GM19452 (cell line): ENCODE measurements at regions not wholly inside any gene's neighbourhood (a gene's known extent, or its start where the extent isn't known, plus 50 kb on each side); places are given as distances from the start of the nearest gene placed in this dataset.

ENCODE experiments used
- ATAC-seq: cut with Tn5 transposase; IDR thresholded peaks from one replicate; pipeline ENCODE4 v1.9.1; 2021; ENCODE audit not compliant: unreplicated experiment

DNA sequence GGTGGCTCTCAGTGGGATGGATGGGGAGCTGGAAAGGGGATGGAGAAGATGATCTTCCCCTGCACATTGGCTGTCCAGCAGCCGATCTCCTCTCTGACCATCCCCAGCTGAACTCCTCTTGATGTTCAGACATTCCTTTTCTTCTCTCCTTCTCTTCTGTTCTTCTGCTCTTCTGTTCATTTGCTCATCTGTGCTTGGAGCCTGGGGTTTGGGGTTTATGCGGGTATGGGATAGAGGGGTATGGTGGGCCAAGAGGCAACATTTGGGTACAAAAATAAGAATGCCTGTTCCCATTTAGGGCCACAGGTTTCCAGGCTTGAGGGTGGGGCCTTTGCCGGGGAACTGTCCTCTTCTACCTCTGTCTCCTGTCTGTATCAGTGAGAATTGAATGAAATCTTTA is 205.4 kb upstream of the XYLT1 start:
- ATAC-seq: no peak

GRCh38 chr16:17668386-17668785 is 197.6 kb upstream of the XYLT1 start:
- no peak for ATAC-seq

GRCh38 chr16:17666293-17666692 is 195.5 kb upstream of the XYLT1 start:
- ATAC-seq: no peak

DNA sequence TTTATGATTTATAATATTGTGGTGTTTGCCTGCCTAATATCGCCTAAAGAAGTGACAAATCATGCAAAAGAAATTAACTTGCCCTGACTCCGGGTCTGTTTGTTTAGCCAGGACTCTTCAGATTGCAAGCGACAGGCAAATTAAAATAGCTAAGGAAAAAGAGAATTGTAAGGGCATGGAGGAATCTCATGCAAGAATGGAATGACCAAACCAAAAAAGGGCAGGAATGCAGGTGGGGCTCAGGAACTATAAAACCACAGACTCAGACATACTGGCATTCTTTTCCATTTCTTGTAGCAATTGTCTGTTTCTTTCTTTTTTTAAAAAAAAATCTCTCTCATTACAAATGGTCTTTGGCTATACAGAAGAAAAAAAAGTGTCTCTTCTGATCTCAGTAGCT is 188.1 kb upstream of the XYLT1 start:
- no peak for ATAC-seq

GRCh38 chr16:17657045-17657444 is 186.3 kb upstream of the XYLT1 start:
- ATAC-seq: no peak

DNA sequence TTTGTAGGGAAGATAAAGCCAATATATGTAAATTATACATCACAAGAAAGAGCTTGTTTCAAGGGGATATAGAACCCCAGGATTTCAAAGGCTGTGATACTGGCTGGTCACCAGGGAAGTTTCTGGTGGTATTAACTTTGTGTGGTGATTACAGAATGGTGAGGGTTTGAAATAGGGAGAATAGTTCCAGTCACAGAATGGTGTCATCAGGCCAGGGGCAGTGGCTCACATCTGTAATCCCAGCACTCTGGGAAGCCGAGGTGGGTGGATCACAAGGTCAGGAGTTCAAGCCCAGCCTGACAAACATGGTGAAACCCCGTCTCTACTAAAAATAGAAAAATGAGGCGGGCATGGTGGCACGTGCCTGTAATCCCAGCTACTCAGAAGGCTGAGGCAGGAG is 183.8 kb upstream of the XYLT1 start:
- no peak for ATAC-seq

GRCh38 chr16:17654142-17654541 is 183.4 kb upstream of the XYLT1 start:
- ATAC-seq: no peak

DNA sequence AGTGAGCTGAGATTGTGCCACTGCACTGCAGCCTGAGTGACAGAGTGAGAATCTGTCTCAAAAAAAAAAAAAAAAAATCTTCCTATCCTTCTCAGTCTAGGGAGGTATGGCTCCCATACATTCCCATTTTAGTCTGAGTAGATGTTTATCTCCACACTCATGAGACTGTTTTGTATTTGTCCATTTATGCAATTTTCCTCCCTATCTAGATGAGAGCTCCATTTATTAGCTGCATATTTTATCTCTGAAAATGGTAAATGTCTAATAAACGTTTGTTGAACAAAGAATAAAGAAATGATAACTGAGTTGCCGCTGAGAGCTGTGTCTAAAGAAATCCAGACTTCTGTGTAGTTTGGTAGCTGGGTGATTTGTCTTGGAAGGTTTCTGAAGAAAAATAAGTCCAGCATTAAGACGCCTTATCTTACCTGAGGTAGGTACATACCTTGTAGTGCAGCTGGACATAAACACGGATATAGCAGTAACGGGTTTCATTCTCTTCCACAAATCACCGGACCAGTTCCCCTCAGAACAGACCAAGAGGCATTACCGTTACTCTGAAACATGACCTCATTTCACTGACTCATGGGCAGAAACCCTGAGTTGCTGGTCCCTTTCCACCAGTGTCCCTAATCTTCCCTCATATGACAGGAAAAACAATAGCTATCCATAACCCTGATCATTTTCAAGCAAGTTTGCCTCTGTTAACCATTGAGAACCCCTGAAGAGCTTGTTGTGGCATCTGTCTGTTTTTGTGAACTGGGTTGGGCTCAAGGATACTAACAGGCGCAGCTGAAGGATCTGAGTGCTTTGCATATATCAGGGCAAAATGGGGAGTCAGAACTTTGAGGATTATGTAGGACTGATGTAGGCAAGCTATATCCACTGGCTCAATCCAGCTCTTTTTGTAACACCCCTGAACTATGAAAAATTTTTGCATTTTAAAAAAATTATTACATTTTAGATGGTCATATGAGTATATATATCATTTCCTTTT is 177.4 kb upstream of the XYLT1 start:
- no peak for ATAC-seq

- ATAC-seq: no peak
Observed at GRCh38 chr16:17643935-17644334, 173.2 kb upstream of the XYLT1 start.

GRCh38 chr16:17641990-17642389 is 171.2 kb upstream of the XYLT1 start:
- no peak for ATAC-seq

DNA sequence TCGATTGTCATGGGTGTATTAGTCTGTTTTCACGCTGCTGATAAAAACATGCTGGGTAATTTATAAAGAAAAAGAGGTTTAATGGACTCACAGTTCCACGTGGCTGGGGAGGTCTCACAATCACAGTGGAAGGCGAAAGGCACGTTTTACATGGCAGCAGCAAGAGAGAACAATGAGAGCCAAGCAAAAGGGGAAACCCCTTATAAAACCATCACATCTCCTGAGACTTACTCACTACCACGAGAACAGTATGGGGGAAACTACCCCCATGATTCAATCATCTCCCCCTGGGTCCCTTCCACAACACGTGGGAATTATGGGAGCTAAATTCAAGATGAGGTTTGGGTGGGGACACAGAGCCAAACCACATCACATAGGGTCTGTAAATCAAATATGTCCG is 167.4 kb upstream of the XYLT1 start:
- no peak for ATAC-seq

DNA sequence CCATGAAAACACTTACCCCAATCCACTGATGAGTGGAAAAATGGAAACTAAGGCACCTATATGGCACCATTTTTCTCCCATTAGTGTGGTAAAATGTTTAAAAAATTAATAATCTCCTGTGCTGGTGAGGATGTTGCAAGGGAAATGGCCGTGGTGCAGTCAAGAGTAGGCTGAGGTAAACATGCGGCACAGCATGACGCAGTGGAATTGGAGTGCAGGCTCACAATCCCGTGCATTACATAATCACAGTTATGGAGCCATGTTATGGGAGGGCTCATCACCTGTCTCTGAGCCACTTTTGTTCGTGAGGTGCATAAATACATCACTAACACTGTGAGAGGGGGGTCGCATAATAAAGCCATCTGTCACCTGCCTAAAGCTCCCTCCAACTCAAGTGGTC is 164.4 kb upstream of the XYLT1 start:
- ATAC-seq: no peak

DNA sequence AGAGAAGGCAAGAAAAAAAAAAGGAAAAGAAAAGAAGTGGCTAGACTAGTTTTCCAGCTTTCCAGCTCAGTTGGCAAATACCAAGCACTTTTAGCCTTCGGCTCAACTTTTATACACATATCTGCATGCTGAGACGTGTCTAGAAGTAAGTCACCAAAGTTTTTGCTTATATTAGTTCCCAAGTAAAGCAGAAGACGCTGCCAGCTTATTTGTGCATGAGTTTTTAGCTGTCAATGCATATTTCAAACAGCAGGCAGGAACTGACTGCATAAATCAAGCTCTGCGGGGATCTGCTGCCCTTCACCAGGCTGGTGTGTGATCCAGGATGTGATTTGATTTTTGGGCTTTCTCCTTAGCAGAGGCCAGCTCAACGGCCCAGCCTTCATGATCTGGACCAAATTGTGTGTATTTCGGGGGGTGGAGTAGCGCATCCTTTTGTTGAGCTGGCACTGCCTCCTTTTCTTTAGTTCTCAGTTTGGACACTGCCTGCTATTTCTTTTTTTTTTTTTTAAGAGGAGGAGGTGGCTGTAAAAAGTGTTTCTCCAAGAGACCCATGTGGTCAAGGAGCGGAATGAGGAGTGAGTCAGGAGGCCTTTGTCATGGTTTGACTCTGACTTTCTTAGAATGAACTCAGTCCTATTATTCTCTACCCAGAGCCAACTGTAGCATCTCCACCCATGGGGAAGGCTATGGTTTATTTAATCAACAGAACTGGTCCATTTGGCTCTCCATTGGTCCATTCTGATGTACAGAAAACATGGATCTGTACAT is 162.6 kb upstream of the XYLT1 start:
- no peak for ATAC-seq

GRCh38 chr16:17632667-17633066 is 161.9 kb upstream of the XYLT1 start:
- ATAC-seq: no peak

DNA sequence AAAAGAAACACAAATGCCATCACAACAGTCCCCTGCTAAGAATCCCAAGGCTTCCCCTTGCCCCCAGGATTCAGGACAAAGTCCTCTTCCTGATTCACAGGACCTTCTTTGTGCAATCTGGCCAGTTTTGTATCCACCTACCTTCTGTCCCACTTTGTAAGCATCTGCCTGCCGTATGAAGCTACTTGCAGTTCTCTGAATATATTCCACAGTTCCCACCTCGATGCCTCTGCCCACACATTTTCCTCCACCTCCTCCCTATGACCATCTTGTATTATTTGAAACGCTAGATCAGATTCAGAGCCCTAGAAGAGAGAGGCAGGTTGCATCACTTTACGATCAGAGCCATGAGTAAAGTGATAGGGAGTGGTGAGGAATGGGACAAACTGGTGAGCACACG is 159.2 kb upstream of the XYLT1 start:
- no peak for ATAC-seq

DNA sequence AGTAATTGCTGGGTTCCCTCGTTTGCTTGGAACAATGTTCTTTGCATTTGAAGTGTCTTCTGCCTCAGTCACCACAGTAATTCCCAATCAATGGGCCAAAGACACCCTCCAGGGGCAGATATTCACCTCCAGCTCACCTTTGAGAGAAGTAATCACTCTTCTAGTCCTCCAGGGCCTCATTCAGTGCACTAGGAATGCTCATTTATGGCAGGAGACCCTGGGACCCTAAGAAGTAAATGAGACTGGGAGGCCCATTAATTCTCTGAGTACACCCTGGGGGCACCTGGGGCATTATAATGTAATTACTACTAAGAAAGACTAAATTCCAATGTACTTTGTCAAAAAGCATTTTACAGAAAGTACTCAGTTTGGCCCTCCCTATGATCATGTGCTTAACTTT is 158.2 kb upstream of the XYLT1 start:
- ATAC-seq: no peak

DNA sequence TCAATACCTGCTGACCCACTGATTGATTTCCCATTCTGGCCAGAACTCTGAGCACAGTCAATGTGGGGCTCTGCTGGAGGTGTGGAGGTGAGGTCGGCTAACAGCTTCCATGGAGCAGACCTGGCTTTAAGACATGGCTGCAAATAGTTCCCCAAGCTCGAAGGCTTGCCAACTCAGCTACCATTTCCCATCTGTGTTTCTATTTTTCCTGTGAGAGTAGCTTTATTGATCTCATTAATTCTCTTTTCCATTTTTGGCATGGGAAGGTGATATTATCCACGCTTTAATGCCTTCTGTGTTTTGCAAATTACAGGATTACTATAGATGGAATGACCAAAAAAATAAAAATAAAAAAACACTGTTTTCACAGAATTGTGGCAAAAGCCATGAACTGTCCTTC is 151.6 kb upstream of the XYLT1 start:
- no peak for ATAC-seq

- no peak for ATAC-seq
Observed at GRCh38 chr16:17619261-17619660, 148.5 kb upstream of the XYLT1 start.

GRCh38 chr16:17617021-17617552 is 146.3 kb upstream of the XYLT1 start:
- no peak for ATAC-seq

GRCh38 chr16:17612336-17612735 is 141.6 kb upstream of the XYLT1 start:
- no peak for ATAC-seq

GRCh38 chr16:17607609-17608008 is 136.8 kb upstream of the XYLT1 start:
- ATAC-seq: no peak

DNA sequence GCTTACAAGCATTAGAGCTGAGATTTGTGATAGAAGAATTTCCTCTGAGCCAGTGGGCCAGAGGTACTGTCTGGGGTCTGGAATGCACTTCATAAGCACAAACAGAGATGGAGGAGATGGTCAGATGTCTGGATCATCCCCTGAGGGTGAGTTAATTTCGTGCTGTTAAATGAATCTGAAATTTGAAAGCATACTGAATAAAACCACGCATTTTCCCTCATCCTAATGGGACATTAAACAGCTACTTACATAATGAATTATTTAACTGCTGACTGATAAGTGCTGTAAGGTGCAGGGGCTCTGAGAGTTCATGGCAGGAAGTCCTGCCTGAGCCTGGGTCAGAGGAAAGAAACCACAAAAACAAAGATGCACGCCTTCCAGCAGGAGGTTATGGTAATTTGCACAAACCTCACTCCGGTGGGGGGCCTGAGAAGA is 136.3 kb upstream of the XYLT1 start:
- ATAC-seq: no peak
